ENCODE measurements at regions not wholly inside any gene's neighbourhood (a gene's known extent, or its start where the extent isn't known, plus 50 kb on each side); places are given as distances from the start of the nearest gene placed in this dataset.

- no peak for DNase-seq
These were observed 161.8 kb upstream of the MEF2C start for GRCh38 chr5:89044674-89045200.

GRCh38 chr5:89043676-89044075 lies 160.7 kb upstream of the MEF2C start:
- DNase-seq = no peak

DNA sequence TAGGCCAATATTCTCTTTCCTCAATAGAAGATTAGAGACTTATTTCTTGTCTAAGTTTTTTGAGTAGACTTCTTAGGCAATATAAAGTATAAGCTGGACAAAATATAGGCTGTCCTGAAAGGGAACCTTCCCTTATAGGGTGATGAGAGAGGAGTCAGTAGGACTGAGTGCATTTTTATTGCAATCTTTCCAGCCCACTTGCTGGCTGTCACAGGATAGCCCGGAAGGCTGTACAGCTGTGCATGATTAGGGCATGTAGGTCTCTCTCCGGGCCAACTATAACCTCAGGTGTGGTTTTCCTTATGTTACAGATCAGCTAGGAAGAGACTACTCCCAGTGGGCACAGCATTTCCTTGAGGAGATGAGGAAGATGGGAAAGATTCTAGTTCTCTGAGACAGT lies 159.8 kb upstream of the MEF2C start:
- DNase-seq = no peak

GRCh38 chr5:89041976-89042375 lies 159.0 kb upstream of the MEF2C start:
- DNase-seq = no peak

GRCh38 chr5:89041249-89041779 lies 158.3 kb upstream of the MEF2C start:
- no peak for DNase-seq

DNA sequence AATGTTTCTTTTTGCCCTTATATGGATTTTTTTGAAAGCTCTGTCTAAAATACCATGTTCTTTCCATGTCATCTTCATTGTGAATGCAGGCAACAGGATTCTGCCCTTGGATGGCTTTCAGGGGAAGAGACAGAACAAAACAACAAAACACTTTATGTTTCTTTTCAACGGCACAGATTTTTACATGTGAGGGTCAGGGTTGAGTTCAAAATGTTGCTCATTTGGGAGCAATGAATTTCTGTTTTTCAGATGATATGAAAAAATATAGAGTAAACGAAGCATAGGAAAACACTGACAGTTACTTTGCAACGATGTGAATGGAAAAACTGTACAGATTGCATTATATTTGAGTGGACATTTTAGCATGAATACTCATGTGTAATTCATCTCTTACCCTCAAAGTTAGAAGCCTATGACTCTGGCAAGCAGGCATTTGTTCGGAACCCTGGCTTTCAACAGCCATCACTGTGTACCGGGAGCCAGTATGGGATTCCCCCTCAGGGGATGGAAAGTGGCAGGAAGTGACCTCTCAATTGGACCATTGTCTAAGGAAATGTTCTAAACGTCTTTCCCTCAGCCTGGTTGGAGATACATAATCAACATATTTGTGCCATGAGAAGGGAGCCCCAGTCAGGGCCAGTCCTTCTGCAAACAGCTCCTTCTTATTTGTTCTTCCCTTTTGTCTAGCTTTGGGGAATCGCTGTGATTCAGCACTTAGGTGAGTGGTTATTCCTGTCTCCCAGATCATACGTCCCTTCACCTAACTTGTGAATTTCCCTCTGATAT lies 153.9 kb upstream of the MEF2C start:
- DNase-seq = no peak

DNA sequence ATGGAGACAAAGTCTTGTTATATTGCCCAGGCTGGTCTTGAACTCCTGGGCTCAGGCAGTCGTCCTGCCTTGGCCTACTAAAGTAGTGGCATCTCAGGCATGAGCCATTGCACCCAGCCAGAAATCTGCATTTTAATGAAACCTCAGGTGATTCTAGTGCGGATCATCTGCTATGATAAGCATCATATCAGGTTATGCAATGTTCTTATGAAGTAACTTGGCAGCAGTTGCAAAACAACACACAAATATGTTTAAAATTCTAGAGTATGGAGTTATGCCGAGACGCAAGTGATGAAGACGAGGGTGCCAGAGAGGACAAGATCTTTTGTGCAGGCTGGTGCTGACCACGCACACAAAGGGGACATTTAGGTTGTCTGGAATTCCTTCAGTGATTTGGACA lies 153.2 kb upstream of the MEF2C start:
- no peak for DNase-seq

DNA sequence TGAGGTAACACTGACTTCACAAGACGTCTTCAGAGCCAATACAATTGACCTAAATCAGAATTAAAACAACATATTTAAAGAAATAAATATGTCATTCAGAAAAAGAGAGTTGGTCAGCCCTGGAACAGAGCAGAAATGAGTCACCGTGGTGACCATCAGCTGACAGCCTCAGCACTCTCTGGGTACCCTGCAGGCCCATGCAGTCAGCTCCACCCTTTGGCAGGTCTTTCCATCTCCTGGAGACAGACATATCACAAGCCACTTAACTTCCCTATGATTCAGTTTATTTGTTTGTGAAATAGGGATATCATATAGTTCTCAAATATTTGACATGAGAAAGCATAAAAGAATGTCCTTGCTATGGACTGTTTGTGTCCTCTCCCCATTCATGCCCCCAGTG lies 151.6 kb upstream of the MEF2C start:
- DNase-seq = no peak

DNA sequence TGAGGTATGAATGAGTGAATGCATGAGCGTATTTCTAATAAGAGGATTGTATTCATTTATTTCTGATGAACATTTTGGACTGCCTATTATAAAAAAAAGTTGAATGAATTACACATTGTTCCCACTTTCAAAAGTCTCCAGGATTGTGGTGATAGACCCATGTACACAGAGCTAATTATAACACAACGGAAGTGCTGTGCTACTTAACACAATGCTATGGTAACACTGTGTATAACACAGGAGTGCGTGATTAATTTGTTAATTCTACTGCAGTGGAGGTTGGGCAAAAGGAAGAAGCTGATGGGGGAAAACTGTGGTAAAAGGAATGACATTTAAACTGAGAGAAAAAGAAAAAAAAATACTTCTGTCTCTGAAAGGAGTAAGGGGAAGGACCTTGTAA lies 147.8 kb upstream of the MEF2C start:
- DNase-seq = no peak

DNA sequence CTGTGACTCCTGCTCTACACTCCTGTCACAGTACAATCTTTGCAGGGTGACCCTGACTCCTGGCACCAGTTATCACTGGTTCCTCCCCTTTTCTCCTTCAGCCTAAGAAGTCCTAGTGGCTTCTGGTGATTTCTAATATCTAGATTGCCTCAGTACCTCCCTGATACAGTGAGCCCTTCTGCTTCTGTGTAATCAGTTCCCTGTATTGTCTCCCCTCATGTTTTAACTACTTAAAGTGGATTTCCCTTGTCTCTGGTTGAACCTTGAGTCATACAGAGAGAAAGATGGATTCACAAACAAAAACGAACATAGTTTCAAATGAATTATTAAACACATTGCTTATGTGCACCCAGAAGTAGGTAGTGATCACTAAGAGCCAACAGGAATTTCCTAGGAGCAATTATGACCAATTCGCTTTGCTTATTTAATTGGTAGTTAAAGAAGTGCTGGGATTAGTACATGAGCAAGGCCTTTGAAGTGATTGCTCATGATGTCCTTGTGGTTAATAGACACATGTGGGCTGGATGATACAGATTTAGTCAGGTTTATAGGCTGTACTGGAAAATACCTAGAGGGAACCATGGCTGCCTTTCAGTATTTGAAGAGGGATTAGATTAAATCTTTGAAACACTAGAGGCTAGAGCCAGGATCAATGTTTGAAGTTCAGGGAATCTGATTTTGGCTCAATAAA lies 145.8 kb upstream of the MEF2C start:
- no peak for DNase-seq

GRCh38 chr5:89024045-89024444 lies 141.1 kb upstream of the MEF2C start:
- no peak for DNase-seq

GRCh38 chr5:89020926-89021610 lies 138.1 kb upstream of the MEF2C start:
- DNase-seq = no peak

DNA sequence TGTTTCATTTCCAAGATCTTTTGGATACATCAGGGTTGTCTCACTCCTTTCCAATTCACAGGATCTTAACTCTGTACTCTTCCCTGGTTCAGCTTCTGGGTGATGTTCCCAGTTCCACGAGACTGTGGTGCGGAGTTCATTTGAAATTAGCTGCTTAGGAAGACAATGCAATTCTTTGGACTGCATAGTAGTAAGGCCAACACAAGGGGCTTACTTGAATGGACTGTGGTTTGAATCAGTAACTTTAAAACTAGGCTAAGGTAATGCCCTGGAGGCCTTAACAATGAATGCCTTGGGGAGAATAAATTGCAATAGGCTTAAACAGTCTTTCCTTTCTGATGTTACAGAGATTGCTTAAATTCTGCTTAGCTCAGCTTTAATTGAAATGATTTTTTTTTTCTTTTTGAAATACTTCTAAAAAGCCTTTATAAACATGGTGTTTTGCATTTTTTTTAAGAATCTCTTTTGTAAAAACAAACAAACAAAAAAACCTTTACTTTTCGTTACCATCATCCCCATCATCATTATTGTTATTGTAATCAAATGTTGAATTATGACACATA lies 133.8 kb upstream of the MEF2C start:
- DNase-seq = no peak

DNA sequence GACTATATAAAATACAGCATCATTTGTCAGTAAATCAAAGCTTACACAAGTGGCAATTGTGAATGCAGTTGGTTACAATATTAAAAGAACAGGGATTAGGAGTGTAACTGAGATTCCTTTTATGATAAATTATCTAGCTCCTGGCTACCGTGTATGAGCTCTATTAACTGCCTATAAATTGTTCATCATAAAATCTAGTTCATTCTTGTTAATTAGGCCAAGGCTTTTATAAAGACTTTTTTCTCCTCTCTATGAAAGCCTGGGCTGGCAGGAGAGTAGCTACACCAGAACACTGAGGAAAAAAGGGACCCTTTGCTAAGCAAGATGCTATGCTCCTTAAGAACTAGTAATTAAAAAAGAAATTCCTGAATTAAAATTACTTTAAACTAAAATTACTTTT lies 132.4 kb upstream of the MEF2C start:
- no peak for DNase-seq

DNA sequence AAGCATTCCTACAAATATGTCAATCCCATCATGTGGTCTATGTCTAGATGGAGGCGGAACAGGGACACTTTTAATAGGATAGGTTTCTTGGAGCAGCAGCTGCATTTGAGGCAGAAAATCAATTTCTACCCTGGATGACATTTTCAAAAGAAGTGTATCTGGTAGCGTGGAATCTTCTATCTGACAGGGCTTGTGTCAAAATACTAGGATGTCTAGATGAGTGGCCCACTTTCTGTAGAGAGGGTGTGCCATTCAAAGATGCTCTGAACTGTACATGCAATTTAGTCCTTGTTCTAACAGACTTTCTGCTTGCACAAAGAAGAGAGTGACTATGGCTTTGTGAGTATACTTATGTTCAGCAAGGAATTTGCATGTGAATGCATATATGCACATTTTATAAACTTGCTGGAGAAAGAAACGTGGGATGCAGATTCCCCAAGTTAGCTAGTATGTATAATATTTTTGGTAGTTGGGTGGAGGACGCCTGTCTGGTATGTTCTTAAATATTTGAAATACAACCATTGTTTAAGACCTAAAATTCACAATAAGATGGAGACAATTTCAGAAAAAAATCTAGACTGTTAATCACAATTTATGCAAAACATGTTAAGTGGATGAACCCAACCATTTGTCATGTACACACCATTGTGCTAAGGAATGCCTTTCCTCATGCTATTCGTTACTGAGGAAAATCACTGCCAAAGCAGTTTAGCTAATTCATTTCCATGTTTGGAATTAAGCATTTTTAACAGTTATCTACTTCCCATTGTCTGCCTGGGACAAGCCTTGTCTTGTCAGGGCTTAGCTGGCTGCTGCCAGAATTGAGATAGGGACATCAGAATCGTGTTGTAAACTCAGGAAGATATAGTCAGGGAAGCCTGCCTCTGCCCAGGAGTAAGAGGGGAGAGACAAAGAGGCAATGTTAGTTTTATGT lies 129.1 kb upstream of the MEF2C start:
- DNase-seq = no peak

DNA sequence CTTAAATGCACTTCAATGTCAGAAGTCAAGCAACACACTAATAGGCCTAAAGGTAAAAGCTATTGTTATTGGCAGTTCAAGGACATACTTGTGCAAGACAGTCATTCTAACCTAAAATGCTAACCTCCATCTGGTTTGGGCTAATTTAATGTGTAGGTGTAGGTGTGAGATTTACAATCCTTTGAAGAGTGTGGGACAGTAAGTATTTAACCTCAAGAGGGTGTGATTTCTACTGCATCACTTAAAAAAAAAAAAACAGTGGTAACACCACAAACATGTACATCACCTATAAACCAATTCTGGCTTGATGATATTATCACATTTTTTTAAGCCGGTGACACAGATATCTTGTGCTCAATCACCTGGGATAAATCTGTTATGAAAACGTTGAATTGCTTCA lies 127.5 kb upstream of the MEF2C start:
- no peak for DNase-seq

- no peak for DNase-seq
These were observed 125.3 kb upstream of the MEF2C start for GRCh38 chr5:89008291-89008690.

GRCh38 chr5:89005990-89006389 lies 123.0 kb upstream of the MEF2C start:
- DNase-seq = no peak

DNA sequence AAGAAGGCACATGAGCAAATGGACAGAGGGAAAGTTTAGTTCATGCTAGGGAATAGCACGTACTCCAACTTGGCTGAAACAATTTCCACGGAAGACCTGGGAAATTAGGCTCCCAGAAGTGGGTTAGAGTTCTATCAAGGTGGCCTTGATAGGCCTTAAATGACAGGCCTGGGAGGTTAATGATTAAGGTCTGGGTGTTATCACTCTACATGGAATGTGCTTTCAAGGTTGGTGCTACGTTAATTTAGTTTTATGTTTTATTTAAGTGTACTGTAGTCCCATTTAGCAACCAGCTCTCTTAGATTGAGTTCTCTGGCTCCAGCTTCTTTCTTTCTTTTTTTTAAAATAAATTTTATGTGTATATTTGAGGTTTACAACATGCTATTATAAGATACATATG lies 121.4 kb upstream of the MEF2C start:
- no peak for DNase-seq

DNA sequence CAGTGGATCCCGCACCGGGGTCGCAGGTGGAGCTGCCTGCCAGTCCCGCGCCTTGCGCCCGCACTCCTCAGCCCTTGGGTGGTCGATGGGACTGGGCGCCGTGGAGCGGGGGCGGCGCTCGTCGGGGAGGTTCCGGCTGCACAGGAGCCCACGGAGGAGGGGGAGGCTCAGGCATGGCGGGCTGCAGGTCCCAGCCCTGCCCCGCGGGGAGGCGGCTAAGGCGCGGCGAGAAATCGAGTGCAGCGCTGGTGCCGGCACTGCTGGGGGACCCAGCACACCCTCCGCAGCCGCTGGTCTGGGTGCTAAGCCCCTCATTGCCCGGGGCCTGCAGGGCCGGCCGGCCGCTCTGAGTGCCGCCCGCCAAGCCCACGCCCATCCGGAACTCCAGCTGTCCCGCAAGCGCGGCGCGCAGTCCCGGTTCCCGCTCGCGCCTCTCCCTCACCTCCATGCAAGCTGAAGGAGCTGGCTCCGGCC lies 120.6 kb upstream of the MEF2C start:
- DNase-seq = no peak

DNA sequence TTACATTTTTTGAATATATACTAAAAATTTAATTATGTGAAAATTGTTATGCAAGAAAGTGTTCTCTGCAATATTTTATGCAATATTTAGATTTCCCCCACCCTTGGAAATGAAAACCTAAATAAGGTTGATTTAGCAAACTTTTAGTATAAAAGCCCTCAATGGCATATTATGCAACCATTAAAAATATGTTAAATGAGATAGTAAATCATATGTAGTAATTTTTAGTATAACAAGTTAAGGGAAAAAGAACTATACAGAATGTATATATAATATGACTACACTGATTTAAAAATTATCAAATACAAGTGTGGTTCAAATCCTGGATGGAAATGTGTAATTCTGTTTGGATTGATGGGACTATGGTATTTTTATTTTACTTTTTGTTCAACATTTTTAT lies 116.9 kb upstream of the MEF2C start:
- no peak for DNase-seq

DNA sequence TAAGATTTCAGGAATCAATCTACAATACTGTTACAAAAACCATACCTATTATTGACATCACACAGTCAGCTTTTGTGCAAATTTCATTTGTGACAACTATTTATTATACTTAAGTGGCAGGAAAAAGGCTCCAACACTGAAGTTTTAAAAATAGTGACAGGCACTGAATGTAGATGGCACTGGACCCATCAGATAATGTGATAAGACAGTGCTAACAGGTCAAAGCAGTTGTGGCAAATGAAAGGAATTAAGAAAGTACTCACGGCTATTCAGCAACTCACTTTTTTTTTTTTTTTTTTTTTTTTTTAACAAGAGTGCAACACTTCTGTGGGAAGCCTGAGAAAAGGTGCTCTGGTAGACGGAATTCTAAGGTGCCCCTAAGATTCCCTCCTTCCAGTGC lies 115.0 kb upstream of the MEF2C start:
- no peak for DNase-seq
